Mesothelial cell of epicardium (in vitro differentiated cells): ENCODE measurements at regions not wholly inside any gene's neighbourhood (a gene's known extent, or its start where the extent isn't known, plus 50 kb on each side); places are given as distances from the start of the nearest gene placed in this dataset.

Experiments
- DNase-seq, 2 experiments: peaks; one replicate each; pipeline ENCODE4 v3.0.0; 2021; ENCODE audit warnings: low spot score in 2 of 2; ENCODE audit not compliant: unreplicated experiment in 2 of 2
- H3K27ac Mint-ChIP-seq: 2 replicates; pipeline ENCODE4 v1.8.0; 2021; ENCODE audit warnings: mixed read lengths
- H3K27me3 Mint-ChIP-seq: 2 replicates; pipeline ENCODE4 v1.8.0; 2021; ENCODE audit warnings: low read depth, mixed read lengths
- H3K36me3 Mint-ChIP-seq: 2 replicates; pipeline ENCODE4 v1.8.0; 2021; ENCODE audit warnings: mixed read lengths
- H3K4me1 Mint-ChIP-seq: 2 replicates; pipeline ENCODE4 v1.8.0; 2021; ENCODE audit warnings: mixed read lengths
- H3K4me3 Mint-ChIP-seq: 2 replicates; pipeline ENCODE4 v1.8.0; 2021; ENCODE audit warnings: mild to moderate bottlenecking, moderate library complexity, mixed read lengths
- H3K9me3 Mint-ChIP-seq: 2 replicates; pipeline ENCODE4 v1.8.0; 2021; ENCODE audit warnings: mixed read lengths
- TF ChIP-seq, protein P1 (sequence below): fragments of 200-600 bp; sonication (generic); IDR thresholded peaks from one replicate; pipeline ENCODE4 v1.5.0; 2021; ENCODE audit warnings: antibody characterized with exemption; ENCODE audit not compliant: unreplicated experiment

DNA sequence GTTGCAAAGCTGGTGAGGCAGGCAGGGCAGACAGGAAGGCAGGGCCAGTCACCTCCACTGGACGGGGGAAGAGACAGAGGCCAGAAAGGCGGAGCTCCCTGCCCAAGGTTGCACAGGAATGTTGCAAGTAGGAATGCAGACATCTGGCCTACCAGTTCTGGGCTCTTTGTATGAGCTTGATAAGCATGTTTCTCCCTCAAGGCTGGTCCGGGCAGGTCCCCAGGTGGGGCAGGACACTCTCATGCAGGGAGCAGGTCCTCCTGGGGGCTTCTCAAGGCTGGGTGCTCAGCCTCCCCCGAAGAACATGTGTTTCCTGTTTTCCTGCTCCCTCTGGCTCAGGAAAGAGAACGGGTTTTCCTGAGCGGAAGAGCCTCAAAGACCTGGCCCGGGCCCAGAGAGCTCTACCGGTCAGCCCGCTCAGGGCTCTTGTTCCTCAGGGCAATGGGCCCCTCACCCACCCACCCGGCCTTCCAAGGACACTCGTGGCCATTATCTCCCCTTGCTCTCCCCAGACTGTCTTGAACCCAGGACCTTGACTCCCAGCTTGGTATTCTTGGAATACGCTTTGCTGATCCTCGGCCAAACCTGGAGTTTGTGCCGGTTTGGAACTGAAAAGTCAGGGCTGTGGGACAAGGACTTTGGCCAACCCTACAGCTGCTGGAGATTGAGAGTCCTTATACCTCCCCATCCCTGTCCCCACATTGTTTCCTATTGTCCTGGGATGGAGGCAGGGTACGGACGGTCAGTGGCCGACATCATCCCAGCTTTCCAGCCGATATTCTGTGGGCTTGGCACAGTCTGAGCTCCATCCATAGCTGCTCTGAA, 87.7 kb upstream of the HAAO start:
- Mint-ChIP-seq H3K9me3 (no peaks in the 10 kb centered on the region), H3K27ac (peak overlapping the region; percentile 53), H3K4me1 (peaks cover 15% of the 10 kb centered on the region), H3K4me3 (no peak overlapping the region), H3K36me3 (no peaks in the 10 kb centered on the region), H3K27me3 (no peaks in the 10 kb centered on the region)
- DNase-seq: peak in 1 of 2 experiments; percentile 34
- TF ChIP-seq, protein P1, sequence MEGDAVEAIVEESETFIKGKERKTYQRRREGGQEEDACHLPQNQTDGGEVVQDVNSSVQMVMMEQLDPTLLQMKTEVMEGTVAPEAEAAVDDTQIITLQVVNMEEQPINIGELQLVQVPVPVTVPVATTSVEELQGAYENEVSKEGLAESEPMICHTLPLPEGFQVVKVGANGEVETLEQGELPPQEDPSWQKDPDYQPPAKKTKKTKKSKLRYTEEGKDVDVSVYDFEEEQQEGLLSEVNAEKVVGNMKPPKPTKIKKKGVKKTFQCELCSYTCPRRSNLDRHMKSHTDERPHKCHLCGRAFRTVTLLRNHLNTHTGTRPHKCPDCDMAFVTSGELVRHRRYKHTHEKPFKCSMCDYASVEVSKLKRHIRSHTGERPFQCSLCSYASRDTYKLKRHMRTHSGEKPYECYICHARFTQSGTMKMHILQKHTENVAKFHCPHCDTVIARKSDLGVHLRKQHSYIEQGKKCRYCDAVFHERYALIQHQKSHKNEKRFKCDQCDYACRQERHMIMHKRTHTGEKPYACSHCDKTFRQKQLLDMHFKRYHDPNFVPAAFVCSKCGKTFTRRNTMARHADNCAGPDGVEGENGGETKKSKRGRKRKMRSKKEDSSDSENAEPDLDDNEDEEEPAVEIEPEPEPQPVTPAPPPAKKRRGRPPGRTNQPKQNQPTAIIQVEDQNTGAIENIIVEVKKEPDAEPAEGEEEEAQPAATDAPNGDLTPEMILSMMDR: no peak

DNA sequence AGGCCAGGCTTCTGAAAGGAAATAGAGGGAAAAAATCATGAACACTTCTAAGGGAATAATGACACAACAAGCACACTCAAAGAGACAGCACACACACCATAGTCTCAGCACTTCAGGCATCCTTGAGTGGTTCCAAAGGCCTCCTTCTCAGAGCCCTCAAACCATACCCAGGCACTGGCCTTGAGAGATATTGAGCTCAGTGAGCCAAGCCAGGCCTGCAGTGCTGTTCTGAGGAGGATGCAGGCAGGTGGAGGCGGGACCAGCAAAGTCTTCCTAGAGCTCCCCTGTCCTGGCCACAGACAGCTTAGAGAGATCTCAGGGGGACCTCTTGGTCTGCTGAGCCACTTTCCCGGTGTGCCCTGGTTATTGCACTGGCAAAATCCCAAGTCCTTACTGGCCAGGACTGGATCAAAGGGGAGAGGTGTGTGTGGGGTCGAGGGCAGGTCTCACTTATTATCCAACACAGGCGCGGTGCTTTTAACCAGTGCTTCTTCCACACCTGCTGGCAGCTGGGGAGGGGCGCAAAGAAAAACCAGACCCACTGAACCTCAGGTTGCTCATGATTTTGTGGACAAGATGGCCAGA, 86.8 kb upstream of the HAAO start:
- Mint-ChIP-seq H3K27ac (no peak overlapping the region), H3K9me3 (no peaks in the 10 kb centered on the region)
- peak in 1 of 2 experiments; percentile 19 for DNase-seq

DNA sequence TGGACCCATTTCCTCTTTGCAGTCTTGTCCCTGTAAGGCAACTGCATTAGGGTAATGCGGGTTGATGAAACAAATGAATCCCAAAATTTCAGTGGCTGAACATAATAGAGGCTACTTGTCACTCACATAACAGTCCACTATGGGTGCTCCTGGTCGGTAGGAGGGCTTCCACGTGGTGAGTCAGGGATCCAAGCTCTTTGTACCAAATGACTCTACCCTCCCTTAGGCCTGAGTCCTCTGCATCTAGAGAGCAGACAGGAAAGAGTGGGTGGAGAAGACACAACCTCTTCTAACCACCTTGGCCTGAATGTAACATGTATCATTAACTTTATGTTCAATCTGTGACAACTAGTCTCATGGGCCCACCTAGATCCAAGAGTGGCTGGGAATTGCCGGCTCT, 86.2 kb upstream of the HAAO start:
- DNase-seq: peak in 1 of 2 experiments; percentile 13
- Mint-ChIP-seq H3K9me3 (no peaks in the 10 kb centered on the region), H3K27me3 (no peaks in the 10 kb centered on the region), H3K36me3 (no peaks in the 10 kb centered on the region), H3K4me3 (no peak overlapping the region), H3K4me1 (peaks cover 18% of the 10 kb centered on the region), H3K27ac (no peak overlapping the region)
- TF ChIP-seq, protein P1: no peak

More for the DNA sequence above, 86.8 kb upstream of the HAAO start:
- Mint-ChIP-seq H3K4me3 (no peak overlapping the region), H3K36me3 (no peaks in the 10 kb centered on the region), H3K27me3 (no peaks in the 10 kb centered on the region), H3K4me1 (peaks cover 18% of the 10 kb centered on the region)
- TF ChIP-seq, protein P1: no peak

DNA sequence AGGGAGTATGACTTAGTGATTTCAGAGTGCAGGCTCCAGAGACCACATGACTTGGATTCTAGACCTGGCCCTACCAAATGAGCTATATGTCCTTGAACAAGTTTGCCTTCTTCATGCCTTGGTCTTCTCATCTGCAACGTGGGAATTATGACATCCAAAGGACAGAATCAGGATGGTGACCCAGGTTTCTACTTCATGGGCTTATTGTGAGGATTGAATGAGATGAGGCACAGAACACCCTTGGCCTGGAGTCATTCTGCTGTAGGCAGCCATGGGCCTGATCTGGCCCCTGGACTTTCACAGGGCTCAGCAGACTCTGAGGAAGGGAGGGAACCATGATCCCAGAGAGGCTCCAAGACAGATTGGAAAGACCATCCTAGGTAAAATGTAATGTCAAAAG, 85.6 kb upstream of the HAAO start:
- Mint-ChIP-seq H3K9me3 (no peaks in the 10 kb centered on the region), H3K36me3 (no peaks in the 10 kb centered on the region), H3K27me3 (no peaks in the 10 kb centered on the region), H3K4me3 (no peak overlapping the region), H3K4me1 (peaks cover 18% of the 10 kb centered on the region), H3K27ac (no peak overlapping the region)
- no peak for DNase-seq
- TF ChIP-seq, protein P1: no peak

DNA sequence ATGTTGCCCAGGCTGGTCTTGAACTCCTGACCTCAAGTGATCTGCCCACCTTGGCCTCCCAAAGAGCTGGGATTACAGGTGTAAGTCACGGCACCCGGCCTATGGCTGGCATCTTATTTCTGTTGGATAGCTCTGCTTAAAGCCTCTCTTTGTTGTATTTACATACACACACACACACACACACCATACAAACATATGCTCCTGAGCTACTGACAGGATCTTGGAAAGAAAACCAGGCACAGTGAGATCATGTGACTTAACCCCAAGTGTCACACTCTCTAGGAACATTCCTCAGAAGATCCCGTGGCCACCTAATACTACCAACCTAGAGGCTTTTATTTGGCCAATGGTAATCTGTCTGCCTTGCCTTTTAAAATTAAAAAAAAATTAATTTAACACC, 85.1 kb upstream of the HAAO start:
- Mint-ChIP-seq H3K27ac (no peak overlapping the region), H3K4me3 (no peak overlapping the region), H3K9me3 (no peaks in the 10 kb centered on the region)

More for the DNA sequence above, 85.1 kb upstream of the HAAO start:
- peaks cover 18% of the 10 kb centered on the region for H3K4me1 Mint-ChIP-seq
- peak in 1 of 2 experiments; percentile 17 for DNase-seq
- H3K27me3 Mint-ChIP-seq: no peaks in the 10 kb centered on the region
- no peaks in the 10 kb centered on the region for H3K36me3 Mint-ChIP-seq
- TF ChIP-seq, protein P1: no peak
